ENCODE measurements at regions not wholly inside any gene's neighbourhood (a gene's known extent, or its start where the extent isn't known, plus 50 kb on each side); places are given as distances from the start of the nearest gene placed in this dataset.

GRCh38 chr2:217215877-217216276 lies 356.0 kb upstream of the TNP1 start:
- H3K4me3 ChIP-seq (ENCODE audit: low read depth, low read length), result no peak overlapping the region
- CTCF ChIA-PET, result interaction anchor here (0.6 to 1.0 kb wide), 4 partner anchors 9 to 490 kb away, joined by 3 read pairs; no protein-coding TSS in a partner anchor
- no peaks in the 10 kb centered on the region for H3K36me3 ChIP-seq (ENCODE audit: control insufficient read depth, insufficient read depth, low read length)
- H3K27me3 ChIP-seq (ENCODE audit: control insufficient read depth, insufficient read depth, low read length), result no peaks in the 10 kb centered on the region
- DNase-seq (ENCODE audit: low read depth), result no peak
- POLR2A ChIA-PET, result interaction anchor here (0.7 kb wide), 1 partner anchor 115 kb away, joined by 3 read pairs; no protein-coding TSS in a partner anchor
- TF ChIP-seq CTCF (IDR thresholded peaks at IDR 0.05; ENCODE audit: insufficient read depth, low read depth, low read length), result no peak

GRCh38 chr2:217208867-217209266 lies 349.0 kb upstream of the TNP1 start:
- TF ChIP-seq CTCF (IDR thresholded peaks at IDR 0.05; ENCODE audit: insufficient read depth, low read depth, low read length), result no peak
- CTCF ChIA-PET, result no interaction called here
- DNase-seq (ENCODE audit: low read depth), result no peak
- H3K36me3 ChIP-seq (ENCODE audit: control insufficient read depth, insufficient read depth, low read length), result no peaks in the 10 kb centered on the region
- H3K27me3 ChIP-seq (ENCODE audit: control insufficient read depth, insufficient read depth, low read length), result no peaks in the 10 kb centered on the region
- no peak overlapping the region for H3K4me3 ChIP-seq (ENCODE audit: low read depth, low read length)
- POLR2A ChIA-PET, result no interaction called here

GRCh38 chr2:217207699-217208010 lies 347.8 kb upstream of the TNP1 start:
- no peak overlapping the region for H3K4me3 ChIP-seq (ENCODE audit: low read depth, low read length)

GRCh38 chr2:217206907-217207698 lies 347.2 kb upstream of the TNP1 start:
- H3K4me3 ChIP-seq (ENCODE audit: low read depth, low read length), result no peak overlapping the region
- H3K36me3 ChIP-seq (ENCODE audit: control insufficient read depth, insufficient read depth, low read length), result no peaks in the 10 kb centered on the region
- no peak for TF ChIP-seq CTCF (IDR thresholded peaks at IDR 0.05; ENCODE audit: insufficient read depth, low read depth, low read length)
- CTCF ChIA-PET, result interaction anchor here (0.7 to 0.8 kb wide), 2 partner anchors 17 to 54 kb away, joined by 3 read pairs; no protein-coding TSS in a partner anchor
- DNase-seq (ENCODE audit: low read depth), result no peak
- POLR2A ChIA-PET, result no interaction called here
- no peaks in the 10 kb centered on the region for H3K27me3 ChIP-seq (ENCODE audit: control insufficient read depth, insufficient read depth, low read length)

More at GRCh38 chr2:217207699-217208010, 347.8 kb upstream of the TNP1 start:
- DNase-seq (ENCODE audit: low read depth), result no peak
- ChIA-PET POLR2A (no interaction called here), CTCF (interaction anchor here (0.7 kb wide), 1 partner anchor 54 kb away, joined by 3 read pairs; no protein-coding TSS in a partner anchor)
- TF ChIP-seq CTCF (IDR thresholded peaks at IDR 0.05; ENCODE audit: insufficient read depth, low read depth, low read length), result no peak
- Histone ChIP-seq H3K36me3 (ENCODE audit: control insufficient read depth, insufficient read depth, low read length) (no peaks in the 10 kb centered on the region), H3K27me3 (ENCODE audit: control insufficient read depth, insufficient read depth, low read length) (no peaks in the 10 kb centered on the region)

GRCh38 chr2:217206016-217206725 lies 346.3 kb upstream of the TNP1 start:
- CTCF ChIA-PET, result interaction anchor here (0.8 kb wide), 1 partner anchor 16 kb away, joined by 3 read pairs; no protein-coding TSS in a partner anchor

More at GRCh38 chr2:217206016-217206725, 346.3 kb upstream of the TNP1 start:
- no peak for DNase-seq (ENCODE audit: low read depth)
- H3K27me3 ChIP-seq (ENCODE audit: control insufficient read depth, insufficient read depth, low read length), result no peaks in the 10 kb centered on the region
- H3K4me3 ChIP-seq (ENCODE audit: low read depth, low read length), result no peak overlapping the region
- TF ChIP-seq CTCF (IDR thresholded peaks at IDR 0.05; ENCODE audit: insufficient read depth, low read depth, low read length), result no peak
- no peaks in the 10 kb centered on the region for H3K36me3 ChIP-seq (ENCODE audit: control insufficient read depth, insufficient read depth, low read length)
- POLR2A ChIA-PET, result no interaction called here

Measured in BJ (cell line).